HG03064 (cell line): ENCODE measurements at regions not wholly inside any gene's neighbourhood (a gene's known extent, or its start where the extent isn't known, plus 50 kb on each side); places are given as distances from the start of the nearest gene placed in this dataset.

Source experiments
- ATAC-seq: cut with Tn5 transposase; IDR thresholded peaks from one replicate; pipeline ENCODE4 v1.9.1; 2021; ENCODE audit warnings: low read depth; ENCODE audit not compliant: unreplicated experiment

DNA sequence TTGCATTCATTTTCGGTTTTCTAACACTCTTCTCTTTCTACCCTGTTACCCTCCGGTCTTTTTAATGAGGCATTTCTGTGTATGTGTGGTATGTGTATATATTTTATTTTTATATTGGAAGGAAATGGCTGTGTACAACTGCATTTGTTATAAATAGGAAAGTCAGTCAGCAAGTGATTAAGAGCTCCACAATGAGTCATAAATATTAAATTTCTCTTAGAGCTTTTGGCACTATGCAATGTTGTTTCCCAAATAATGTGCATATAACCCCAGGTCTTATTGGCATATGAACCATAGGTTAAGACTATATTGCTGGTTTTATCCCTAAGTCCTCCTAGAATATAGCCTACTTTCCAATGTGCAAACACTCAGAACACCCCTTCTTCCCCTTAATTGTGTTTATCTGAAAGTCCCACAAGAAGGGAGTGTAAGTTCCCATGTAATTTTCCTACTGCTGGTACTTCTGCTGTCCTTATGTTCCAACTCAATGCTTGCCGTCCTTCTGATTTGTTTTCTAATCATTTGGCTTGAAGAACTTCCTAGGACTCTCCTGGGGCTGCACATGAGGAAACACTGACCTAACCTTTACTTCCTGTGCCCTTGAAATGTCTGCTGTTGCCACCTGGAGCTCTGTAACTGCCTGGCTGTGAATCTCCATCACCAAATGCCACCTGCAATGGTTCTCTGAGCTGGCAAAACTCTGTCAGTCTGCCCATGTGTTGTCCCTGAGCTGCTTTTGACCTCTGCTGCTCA lies 65.5 kb upstream of the PCSK5 start:
- no peak for ATAC-seq

DNA sequence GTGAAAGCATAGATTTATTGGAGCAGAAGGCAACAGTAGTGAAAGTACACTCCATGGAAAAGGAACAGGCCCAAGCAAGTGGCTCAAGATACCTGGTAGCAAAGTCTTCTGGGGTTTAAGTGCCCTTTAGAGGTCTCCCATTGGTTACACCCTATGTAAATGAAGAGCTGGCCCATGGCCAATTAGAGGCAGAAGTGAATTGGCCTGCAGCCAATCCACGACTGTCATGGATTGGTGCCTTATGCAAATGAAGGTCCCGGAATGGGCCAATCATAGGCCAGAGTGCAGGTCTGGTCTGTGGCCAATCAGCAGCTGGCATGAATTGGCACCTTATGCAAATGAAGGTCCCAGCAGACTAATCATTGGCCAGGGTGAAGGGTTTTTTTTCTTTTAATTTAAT lies 64.2 kb upstream of the PCSK5 start:
- no peak for ATAC-seq

- no peak for ATAC-seq
Observed at GRCh38 chr9:75830303-75830702, 60.2 kb upstream of the PCSK5 start.

DNA sequence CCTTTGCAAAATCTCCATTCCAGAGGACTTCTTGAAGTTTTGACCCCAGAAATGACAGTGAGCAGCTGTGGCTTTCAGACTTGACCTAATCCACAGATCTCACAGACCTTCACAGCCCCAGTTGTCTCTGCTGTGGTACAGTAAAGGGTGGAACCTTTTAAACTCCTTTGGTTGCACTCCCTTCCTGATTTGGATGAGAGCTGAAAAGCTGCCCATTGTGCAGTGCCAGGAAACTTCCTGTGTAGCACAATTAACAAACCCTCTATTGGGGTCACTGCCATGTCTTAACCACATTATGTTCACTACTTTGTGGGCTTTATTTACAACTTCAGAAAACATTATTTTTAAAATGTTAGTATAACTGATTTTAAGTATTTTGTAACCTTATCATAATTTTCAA lies 56.7 kb upstream of the PCSK5 start:
- ATAC-seq, result no peak

DNA sequence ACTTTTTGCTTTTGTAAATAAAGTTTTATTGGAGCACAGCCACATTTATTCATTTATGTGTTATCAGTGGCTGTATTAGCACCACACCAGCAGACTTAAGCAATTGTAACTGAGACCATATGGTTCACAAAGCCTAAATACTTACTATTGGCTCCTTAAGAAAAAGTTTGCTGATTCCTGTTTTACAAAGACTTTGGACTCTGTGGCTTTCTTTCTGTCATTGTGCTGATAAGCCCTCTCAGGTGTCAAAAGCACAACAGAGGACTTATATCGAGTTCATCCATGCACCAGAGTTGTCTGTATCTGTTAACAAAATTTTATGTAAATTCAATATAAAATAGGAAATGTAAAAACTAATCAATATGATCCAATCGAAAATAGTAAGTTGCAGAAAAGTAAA lies 55.6 kb upstream of the PCSK5 start:
- no peak for ATAC-seq
